HEK293 (cell line): ENCODE measurements at regions not wholly inside any gene's neighbourhood (a gene's known extent, or its start where the extent isn't known, plus 50 kb on each side); places are given as distances from the start of the nearest gene placed in this dataset.

Source experiments
- ZNF121 ChIP-seq: fragments of 450-650 bp; formaldehyde crosslinking; IDR thresholded peaks from 2 replicates; pipeline ENCODE4 v1.5.1; 2016; ENCODE audit warnings: missing biosample characterization, missing genetic modification characterization
- ZNF133 ChIP-seq: fragments of 450-650 bp; formaldehyde crosslinking; IDR thresholded peaks from 2 replicates; pipeline ENCODE4 v1.5.1; 2016; ENCODE audit warnings: missing biosample characterization, missing genetic modification characterization
- ZNF138 ChIP-seq: fragments of 450-650 bp; formaldehyde crosslinking; IDR thresholded peaks from 2 replicates; pipeline ENCODE4 v1.5.1; 2016; ENCODE audit warnings: missing biosample characterization, missing genetic modification characterization, borderline replicate concordance
- ZNF514 ChIP-seq: fragments of 450-650 bp; formaldehyde crosslinking; IDR thresholded peaks from 2 replicates; pipeline ENCODE4 v1.5.1; 2016; ENCODE audit warnings: missing biosample characterization, missing genetic modification characterization
- ZNF561 ChIP-seq: fragments of 450-650 bp; IDR thresholded peaks from 2 replicates; pipeline ENCODE4 v1.5.1; 2018; ENCODE audit warnings: missing biosample characterization, missing genetic modification characterization, borderline replicate concordance
- ZNF707 ChIP-seq: fragments of 450-650 bp; formaldehyde crosslinking; IDR thresholded peaks from 2 replicates; pipeline ENCODE4 v1.5.1; 2016; ENCODE audit warnings: missing biosample characterization, missing genetic modification characterization
- ZNF747 ChIP-seq: fragments of 450-650 bp; formaldehyde crosslinking; IDR thresholded peaks from 2 replicates; pipeline ENCODE4 v1.5.1; 2016; ENCODE audit warnings: missing biosample characterization, missing genetic modification characterization
- TF ChIP-seq, protein P1 (sequence below): fragments of 450-650 bp; formaldehyde crosslinking; IDR thresholded peaks from 2 replicates; pipeline ENCODE4 v1.5.1; 2016; ENCODE audit warnings: missing biosample characterization, missing genetic modification characterization
- TF ChIP-seq, protein P2 (sequence below): fragments of 450-650 bp; formaldehyde crosslinking; IDR thresholded peaks from 2 replicates; pipeline ENCODE4 v1.5.1; 2016; ENCODE audit warnings: missing biosample characterization, missing genetic modification characterization, low read depth

DNA sequence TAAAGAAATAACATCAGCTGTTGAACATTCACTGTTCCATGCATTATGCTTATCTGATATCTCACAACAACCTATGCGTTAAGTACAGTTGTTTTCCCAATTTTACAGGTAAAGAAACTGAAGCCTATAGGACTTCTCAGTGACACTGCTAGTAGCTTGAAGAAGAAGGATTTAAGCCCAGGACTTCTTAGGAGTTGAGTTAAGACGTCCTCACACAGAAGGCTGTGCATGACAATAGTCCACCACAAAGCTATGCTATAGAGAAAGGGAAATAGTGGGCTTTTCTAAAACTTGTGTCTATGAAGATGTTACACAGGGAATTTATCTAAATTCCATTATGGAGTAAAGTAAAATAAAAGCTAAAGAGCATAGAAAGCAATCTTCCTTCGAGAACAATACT, 120.5 kb upstream of the RASSF8 start:
- TF ChIP-seq ZNF561 (tag by site-specific recombination), result no peak
- TF ChIP-seq ZNF707 (tag by site-specific recombination), result no peak
- TF ChIP-seq, protein P1, sequence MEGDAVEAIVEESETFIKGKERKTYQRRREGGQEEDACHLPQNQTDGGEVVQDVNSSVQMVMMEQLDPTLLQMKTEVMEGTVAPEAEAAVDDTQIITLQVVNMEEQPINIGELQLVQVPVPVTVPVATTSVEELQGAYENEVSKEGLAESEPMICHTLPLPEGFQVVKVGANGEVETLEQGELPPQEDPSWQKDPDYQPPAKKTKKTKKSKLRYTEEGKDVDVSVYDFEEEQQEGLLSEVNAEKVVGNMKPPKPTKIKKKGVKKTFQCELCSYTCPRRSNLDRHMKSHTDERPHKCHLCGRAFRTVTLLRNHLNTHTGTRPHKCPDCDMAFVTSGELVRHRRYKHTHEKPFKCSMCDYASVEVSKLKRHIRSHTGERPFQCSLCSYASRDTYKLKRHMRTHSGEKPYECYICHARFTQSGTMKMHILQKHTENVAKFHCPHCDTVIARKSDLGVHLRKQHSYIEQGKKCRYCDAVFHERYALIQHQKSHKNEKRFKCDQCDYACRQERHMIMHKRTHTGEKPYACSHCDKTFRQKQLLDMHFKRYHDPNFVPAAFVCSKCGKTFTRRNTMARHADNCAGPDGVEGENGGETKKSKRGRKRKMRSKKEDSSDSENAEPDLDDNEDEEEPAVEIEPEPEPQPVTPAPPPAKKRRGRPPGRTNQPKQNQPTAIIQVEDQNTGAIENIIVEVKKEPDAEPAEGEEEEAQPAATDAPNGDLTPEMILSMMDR, result no peak
- TF ChIP-seq ZNF138 (tag by site-specific recombination), result no peak
- no peak for TF ChIP-seq ZNF514 (tag by site-specific recombination)
- no peak for TF ChIP-seq ZNF133 (tag by site-specific recombination)
- TF ChIP-seq ZNF747 (tag by site-specific recombination), result no peak
- TF ChIP-seq ZNF121 (tag by site-specific recombination), result no peak
- TF ChIP-seq, protein P2, sequence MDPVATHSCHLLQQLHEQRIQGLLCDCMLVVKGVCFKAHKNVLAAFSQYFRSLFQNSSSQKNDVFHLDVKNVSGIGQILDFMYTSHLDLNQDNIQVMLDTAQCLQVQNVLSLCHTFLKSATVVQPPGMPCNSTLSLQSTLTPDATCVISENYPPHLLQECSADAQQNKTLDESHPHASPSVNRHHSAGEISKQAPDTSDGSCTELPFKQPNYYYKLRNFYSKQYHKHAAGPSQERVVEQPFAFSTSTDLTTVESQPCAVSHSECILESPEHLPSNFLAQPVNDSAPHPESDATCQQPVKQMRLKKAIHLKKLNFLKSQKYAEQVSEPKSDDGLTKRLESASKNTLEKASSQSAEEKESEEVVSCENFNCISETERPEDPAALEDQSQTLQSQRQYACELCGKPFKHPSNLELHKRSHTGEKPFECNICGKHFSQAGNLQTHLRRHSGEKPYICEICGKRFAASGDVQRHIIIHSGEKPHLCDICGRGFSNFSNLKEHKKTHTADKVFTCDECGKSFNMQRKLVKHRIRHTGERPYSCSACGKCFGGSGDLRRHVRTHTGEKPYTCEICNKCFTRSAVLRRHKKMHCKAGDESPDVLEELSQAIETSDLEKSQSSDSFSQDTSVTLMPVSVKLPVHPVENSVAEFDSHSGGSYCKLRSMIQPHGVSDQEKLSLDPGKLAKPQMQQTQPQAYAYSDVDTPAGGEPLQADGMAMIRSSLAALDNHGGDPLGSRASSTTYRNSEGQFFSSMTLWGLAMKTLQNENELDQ (tag by site-specific recombination), result no peak
